ENCODE measurements at regions not wholly inside any gene's neighbourhood (a gene's known extent, or its start where the extent isn't known, plus 50 kb on each side); places are given as distances from the start of the nearest gene placed in this dataset.

GRCh38 chr1:209341673-209342420, 241.7 kb upstream of the CAMK1G start:
- Histone ChIP-seq H3K36me3 (ENCODE audit: low read depth) (no peaks in the 10 kb centered on the region), H3K4me3 (ENCODE audit: severe bottlenecking) (no peak overlapping the region), H3K27me3 (ENCODE audit: insufficient read depth, poor library complexity, severe bottlenecking) (no peaks in the 10 kb centered on the region), H3K9me3 (ENCODE audit: severe bottlenecking) (no peaks in the 10 kb centered on the region), H3K4me1 (ENCODE audit: insufficient read depth, poor library complexity, severe bottlenecking) (no peaks in the 10 kb centered on the region), H3K27ac (ENCODE audit: poor library complexity, severe bottlenecking) (no peak overlapping the region)
- ATAC-seq (ENCODE audit: low read depth) (no peak), DNase-seq (ENCODE audit: low spot score) (no peak)
- TF ChIP-seq CTCF (IDR thresholded peaks at IDR 0.05; ENCODE audit: poor library complexity, severe bottlenecking), result no peak

- H3K36me3 ChIP-seq (ENCODE audit: low read depth), result no peaks in the 10 kb centered on the region
- ATAC-seq (ENCODE audit: low read depth) (no peak), DNase-seq (ENCODE audit: low spot score) (no peak)
- H3K4me1 ChIP-seq (ENCODE audit: insufficient read depth, poor library complexity, severe bottlenecking), result no peaks in the 10 kb centered on the region
- H3K27ac ChIP-seq (ENCODE audit: poor library complexity, severe bottlenecking), result no peak overlapping the region
- H3K4me3 ChIP-seq (ENCODE audit: severe bottlenecking), result no peak overlapping the region
- H3K9me3 ChIP-seq (ENCODE audit: severe bottlenecking), result no peaks in the 10 kb centered on the region
- no peaks in the 10 kb centered on the region for H3K27me3 ChIP-seq (ENCODE audit: insufficient read depth, poor library complexity, severe bottlenecking)
- TF ChIP-seq CTCF (IDR thresholded peaks at IDR 0.05; ENCODE audit: poor library complexity, severe bottlenecking), result no peak
These were observed 240.9 kb upstream of the CAMK1G start for GRCh38 chr1:209342441-209343175.

- no peak for ATAC-seq (ENCODE audit: low read depth)
- TF ChIP-seq CTCF (IDR thresholded peaks at IDR 0.05; ENCODE audit: poor library complexity, severe bottlenecking), result no peak
These were observed 240.0 kb upstream of the CAMK1G start for GRCh38 chr1:209343511-209343910.

GRCh38 chr1:209344156-209344555, 239.4 kb upstream of the CAMK1G start:
- Histone ChIP-seq H3K27me3 (ENCODE audit: insufficient read depth, poor library complexity, severe bottlenecking) (no peaks in the 10 kb centered on the region), H3K9me3 (ENCODE audit: severe bottlenecking) (no peaks in the 10 kb centered on the region), H3K36me3 (ENCODE audit: low read depth) (no peaks in the 10 kb centered on the region), H3K4me3 (ENCODE audit: severe bottlenecking) (no peak overlapping the region), H3K27ac (ENCODE audit: poor library complexity, severe bottlenecking) (no peak overlapping the region), H3K4me1 (ENCODE audit: insufficient read depth, poor library complexity, severe bottlenecking) (no peaks in the 10 kb centered on the region)
- ATAC-seq (ENCODE audit: low read depth) (no peak), DNase-seq (ENCODE audit: low spot score) (no peak)
- TF ChIP-seq CTCF (IDR thresholded peaks at IDR 0.05; ENCODE audit: poor library complexity, severe bottlenecking), result no peak

More at GRCh38 chr1:209343511-209343910, 240.0 kb upstream of the CAMK1G start:
- Histone ChIP-seq H3K36me3 (ENCODE audit: low read depth) (no peaks in the 10 kb centered on the region), H3K27me3 (ENCODE audit: insufficient read depth, poor library complexity, severe bottlenecking) (no peaks in the 10 kb centered on the region), H3K4me3 (ENCODE audit: severe bottlenecking) (no peak overlapping the region), H3K4me1 (ENCODE audit: insufficient read depth, poor library complexity, severe bottlenecking) (no peaks in the 10 kb centered on the region), H3K27ac (ENCODE audit: poor library complexity, severe bottlenecking) (no peak overlapping the region), H3K9me3 (ENCODE audit: severe bottlenecking) (no peaks in the 10 kb centered on the region)
- DNase-seq (ENCODE audit: low spot score), result no peak

Data from RWPE2 (cell line).